GM23248 (cell line): ENCODE measurements at regions not wholly inside any gene's neighbourhood (a gene's known extent, or its start where the extent isn't known, plus 50 kb on each side); places are given as distances from the start of the nearest gene placed in this dataset.

Source experiments
- DNase-seq: peaks from one replicate; pipeline ENCODE4 v3.0.0-alpha.2; 2015
- H2AFZ ChIP-seq: fragments of 200-600 bp; sonication (generic); 2 replicates; pipeline ENCODE4 v1.6.1; 2016; ENCODE audit warnings: antibody characterized with exemption
- H3F3A ChIP-seq: fragments of 200-600 bp; sonication (generic); 2 replicates; pipeline ENCODE4 v1.6.1; 2016; ENCODE audit warnings: mild to moderate bottlenecking, antibody characterized with exemption, mixed run types; ENCODE audit not compliant: insufficient read depth
- H3K27ac ChIP-seq: fragments of 200-600 bp; sonication (generic); 2 replicates; pipeline ENCODE4 v1.5.1; 2016; ENCODE audit warnings: mild to moderate bottlenecking
- H3K27me3 ChIP-seq: fragments of 200-600 bp; sonication (generic); replicated peaks from 2 replicates; pipeline ENCODE4 v1.6.1; 2016; ENCODE audit warnings: mild to moderate bottlenecking; ENCODE audit not compliant: insufficient read depth
- H3K36me3 ChIP-seq: fragments of 200-600 bp; sonication (generic); 2 replicates; pipeline ENCODE4 v1.6.1; 2016; ENCODE audit warnings: low read depth, mild to moderate bottlenecking
- H3K4me1 ChIP-seq: fragments of 200-600 bp; sonication (generic); 2 replicates; pipeline ENCODE4 v1.6.1; 2016; ENCODE audit warnings: mild to moderate bottlenecking; ENCODE audit not compliant: insufficient read depth
- H3K4me2 ChIP-seq: fragments of 200-600 bp; sonication (generic); one replicate; pipeline ENCODE4 v1.6.1; 2016; ENCODE audit warnings: mild to moderate bottlenecking; ENCODE audit not compliant: unreplicated experiment
- H3K4me3 ChIP-seq: fragments of 200-600 bp; sonication (generic); 2 replicates; pipeline ENCODE4 v1.5.1; 2016; ENCODE audit warnings: mild to moderate bottlenecking
- H3K79me2 ChIP-seq: fragments of 200-600 bp; sonication (generic); 2 replicates; pipeline ENCODE4 v1.6.1; 2016; ENCODE audit warnings: mild to moderate bottlenecking; ENCODE audit not compliant: insufficient read depth
- H3K9ac ChIP-seq: fragments of 200-600 bp; sonication (generic); 2 replicates; pipeline ENCODE4 v1.6.1; 2016; ENCODE audit warnings: mild to moderate bottlenecking
- H3K9me2 ChIP-seq: fragments of 200-600 bp; sonication (generic); 2 replicates; pipeline ENCODE4 v1.6.1; 2016; ENCODE audit warnings: mixed run types, mild to moderate bottlenecking, moderate library complexity; ENCODE audit not compliant: insufficient read depth
- H3K9me3 ChIP-seq: fragments of 200-600 bp; sonication (generic); one replicate; pipeline ENCODE4 v1.6.1; 2017; ENCODE audit warnings: low read depth
- H4K20me1 ChIP-seq: fragments of 200-600 bp; sonication (generic); 2 replicates; pipeline ENCODE4 v1.6.0; 2016; ENCODE audit not compliant: insufficient read depth
- EZH2 ChIP-seq: fragments of 200-600 bp; sonication (generic); IDR thresholded peaks from 2 replicates; pipeline ENCODE4 v1.6.1; 2018; ENCODE audit warnings: antibody characterized with exemption, mild to moderate bottlenecking; ENCODE audit not compliant: insufficient read depth, poor library complexity, severe bottlenecking
- EZH2phosphoT487 ChIP-seq: fragments of 200-600 bp; sonication (generic); IDR thresholded peaks from 2 replicates; pipeline ENCODE4 v1.6.1; 2018; ENCODE audit warnings: antibody characterized with exemption, moderate library complexity, mild to moderate bottlenecking, low read depth; ENCODE audit not compliant: insufficient read depth
- WGBS, 2 experiments: methylation state at CpG; one replicate each; pipeline ENCODE4 v1.1.6; 2015 to 2017; ENCODE audit warnings: low lambda C conversion rate in 2 of 2, low coverage in 1 of 2; ENCODE audit errors: missing lambda C conversion rate in 2 of 2; 5-methylcytosine and 5-hydroxymethylcytosine counted together
- in situ Hi-C: fragments of 300-500 bp; cut with MboI; formaldehyde crosslinking; loops from 2 replicates; pipeline ENCODE4 v1.15.0; 2020

- H3K4me3 ChIP-seq = no peak overlapping the region
- H4K20me1 ChIP-seq = no peaks in the 10 kb centered on the region
- no peak overlapping the region for H3K9ac ChIP-seq
- no peak for DNase-seq
- H3K9me3 ChIP-seq = no peaks in the 10 kb centered on the region
- H3K4me2 ChIP-seq = no peak overlapping the region
- no peak overlapping the region for H2AFZ ChIP-seq
- H3K4me1 ChIP-seq = no peaks in the 10 kb centered on the region
- H3K27ac ChIP-seq = no peak overlapping the region
- in situ Hi-C loops = no loop called here
- TF ChIP-seq EZH2phosphoT487 (no peak), EZH2 (no peak)
- no peaks in the 10 kb centered on the region for H3K79me2 ChIP-seq
- 30 to 54% methylated on average over 7 of the region's 7 CpGs for WGBS, 2 experiments
- no peaks in the 10 kb centered on the region for H3K27me3 ChIP-seq
- no peaks in the 10 kb centered on the region for H3K9me2 ChIP-seq
- no peaks in the 10 kb centered on the region for H3F3A ChIP-seq
- no peaks in the 10 kb centered on the region for H3K36me3 ChIP-seq
Measured at GRCh38 chr7:25638590-25639244, 410.4 kb upstream of the NPVF start.

GRCh38 chr7:25642849-25643248 is 414.6 kb upstream of the NPVF start:
- no peaks in the 10 kb centered on the region for H3K36me3 ChIP-seq
- no peak overlapping the region for H3K27ac ChIP-seq
- WGBS, 2 experiments = 45 to 50% methylated on average over 3 of the region's 3 CpGs
- H3K9me3 ChIP-seq = no peaks in the 10 kb centered on the region
- no peaks in the 10 kb centered on the region for H4K20me1 ChIP-seq
- H3K4me1 ChIP-seq = no peaks in the 10 kb centered on the region
- no peak for TF ChIP-seq EZH2phosphoT487
- TF ChIP-seq EZH2 = no peak
- no peak overlapping the region for H3K4me3 ChIP-seq
- H2AFZ ChIP-seq = no peak overlapping the region
- H3K9me2 ChIP-seq = no peaks in the 10 kb centered on the region
- in situ Hi-C loops = no loop called here
- no peaks in the 10 kb centered on the region for H3K79me2 ChIP-seq
- H3K9ac ChIP-seq = no peak overlapping the region
- no peak overlapping the region for H3K4me2 ChIP-seq
- no peaks in the 10 kb centered on the region for H3K27me3 ChIP-seq
- no peaks in the 10 kb centered on the region for H3F3A ChIP-seq
- peak; percentile 3 for DNase-seq

- Histone ChIP-seq H3K36me3 (no peaks in the 10 kb centered on the region), H3K4me3 (no peak overlapping the region), H3F3A (no peaks in the 10 kb centered on the region), H3K4me1 (no peaks in the 10 kb centered on the region), H3K9me2 (no peaks in the 10 kb centered on the region), H2AFZ (no peak overlapping the region), H4K20me1 (no peaks in the 10 kb centered on the region), H3K27ac (no peak overlapping the region), H3K9ac (no peak overlapping the region), H3K27me3 (no peaks in the 10 kb centered on the region), H3K9me3 (no peaks in the 10 kb centered on the region), H3K79me2 (no peaks in the 10 kb centered on the region), H3K4me2 (no peak overlapping the region)
- no peak for TF ChIP-seq EZH2phosphoT487
- no peak for TF ChIP-seq EZH2
- 45 to 55% methylated on average over 5 of the region's 5 CpGs for WGBS, 2 experiments
- in situ Hi-C loops = no loop called here
- DNase-seq = no peak
Measured at GRCh38 chr7:25643286-25643685, 415.0 kb upstream of the NPVF start.

GRCh38 chr7:25643770-25644394 is 415.6 kb upstream of the NPVF start:
- no peaks in the 10 kb centered on the region for H4K20me1 ChIP-seq
- H3K9ac ChIP-seq = no peak overlapping the region
- no peaks in the 10 kb centered on the region for H3K79me2 ChIP-seq
- H3K4me2 ChIP-seq = no peak overlapping the region
- no peak overlapping the region for H2AFZ ChIP-seq
- no peak for TF ChIP-seq EZH2
- no peak for TF ChIP-seq EZH2phosphoT487
- no peaks in the 10 kb centered on the region for H3K9me3 ChIP-seq
- in situ Hi-C loops = no loop called here
- 55 to 63% methylated on average over 7 of the region's 7 CpGs for WGBS, 2 experiments
- H3K4me1 ChIP-seq = no peaks in the 10 kb centered on the region
- no peaks in the 10 kb centered on the region for H3K9me2 ChIP-seq
- H3F3A ChIP-seq = no peaks in the 10 kb centered on the region
- H3K27ac ChIP-seq = no peak overlapping the region
- no peak overlapping the region for H3K4me3 ChIP-seq
- no peaks in the 10 kb centered on the region for H3K27me3 ChIP-seq
- DNase-seq = no peak
- no peaks in the 10 kb centered on the region for H3K36me3 ChIP-seq
